ENCODE measurements at regions not wholly inside any gene's neighbourhood (a gene's known extent, or its start where the extent isn't known, plus 50 kb on each side); places are given as distances from the start of the nearest gene placed in this dataset.

GRCh38 chr1:218219460-218219859, 65.6 kb upstream of the RRP15 start:
- no peaks in the 10 kb centered on the region for H3K23me2 ChIP-seq (ENCODE audit: insufficient read length, low read depth, low read length, poor library complexity, severe bottlenecking)
- WGBS (ENCODE audit: extremely low coverage, insufficient read length, low lambda C conversion rate) = no CpG with 5 or more reads among the region's 2 CpGs
- no peaks in the 10 kb centered on the region for H3K9me3 Mint-ChIP-seq
- no peak overlapping the region for H3K4ac ChIP-seq (ENCODE audit: low read depth, low read length)
- H3K18ac ChIP-seq (ENCODE audit: insufficient read length, low read depth, low read length) = no peak overlapping the region
- no peak overlapping the region for H2BK15ac ChIP-seq (ENCODE audit: low read depth, low read length)
- H3K27ac Mint-ChIP-seq = no peak overlapping the region
- H4K20me1 ChIP-seq (ENCODE audit: control insufficient read depth, insufficient read depth, insufficient read length) = no peaks in the 10 kb centered on the region
- no peaks in the 10 kb centered on the region for H3K79me2 ChIP-seq (ENCODE audit: insufficient read depth, low read length)
- no peak overlapping the region for H2AK5ac ChIP-seq (ENCODE audit: insufficient read length, low read length)
- no peak overlapping the region for H4K91ac ChIP-seq (ENCODE audit: insufficient read length, low read depth, low read length)
- H4K5ac ChIP-seq (ENCODE audit: insufficient read length, low read depth, low read length) = no peak overlapping the region
- H2BK5ac ChIP-seq (ENCODE audit: insufficient read length, low read length) = no peak overlapping the region
- H3T11ph ChIP-seq (ENCODE audit: low read length) = no peak overlapping the region
- TF ChIP-seq CTCF (conservative IDR thresholded peaks at IDR 0.05) = no peak
- no peak overlapping the region for H3K4me2 ChIP-seq (ENCODE audit: insufficient read depth, insufficient read length, low read length)
- H2BK120ac ChIP-seq (ENCODE audit: low read depth, low read length, poor library complexity, severe bottlenecking) = no peak overlapping the region
- H3K27me3 ChIP-seq (ENCODE audit: insufficient read depth, low read length) = no peaks in the 10 kb centered on the region
- H3K9ac ChIP-seq (ENCODE audit: extremely low read depth, insufficient read length, low read length) = no peak overlapping the region
- no peak overlapping the region for H2BK12ac ChIP-seq (ENCODE audit: insufficient read length, low read depth, low read length)
- peaks cover 2% of the 10 kb centered on the region; the same call in 1 of the 2 replicates for H3K4me1 ChIP-seq (ENCODE audit: insufficient read depth, low read length)
- no peak overlapping the region for H2BK20ac ChIP-seq (ENCODE audit: low read depth, low read length, poor library complexity, severe bottlenecking)
- H4K8ac ChIP-seq (replicated peaks; ENCODE audit: insufficient read length, low read depth, low read length) = no peak overlapping the region
- no peak overlapping the region for H3K56ac ChIP-seq (ENCODE audit: insufficient read length, low read depth, low read length)
- peaks cover 18 to 21% of the 10 kb centered on the region in 2 experiments for H3K4me1 Mint-ChIP-seq
- H3K23ac ChIP-seq (ENCODE audit: insufficient read length, low read depth, low read length) = no peak overlapping the region
- H3K14ac ChIP-seq (ENCODE audit: insufficient read depth, low read length) = no peak overlapping the region
- H3K27ac ChIP-seq (ENCODE audit: insufficient read length, low read depth, low read length) = no peak overlapping the region
- no peaks in the 10 kb centered on the region for H3K79me1 ChIP-seq (ENCODE audit: insufficient read depth, low read depth, low read length, poor library complexity, severe bottlenecking)
- no peak overlapping the region for H3K4me3 Mint-ChIP-seq
- no peak for DNase-seq
- H2AFZ ChIP-seq (ENCODE audit: low read length) = no peak overlapping the region
- no peaks in the 10 kb centered on the region for H3K9me3 ChIP-seq (ENCODE audit: control insufficient read depth, low read depth, low read length)
- H3K36me3 Mint-ChIP-seq (ENCODE audit: insufficient read depth in 1 of 3, low read depth in 3 of 3) = no peaks in the 10 kb centered on the region
- H3K27me3 Mint-ChIP-seq (ENCODE audit: low read depth) = peaks cover 4% of the 10 kb centered on the region

Measured in H9 (cell line).